Common myeloid progenitor, CD34-positive (primary cell): ENCODE measurements at regions not wholly inside any gene's neighbourhood (a gene's known extent, or its start where the extent isn't known, plus 50 kb on each side); places are given as distances from the start of the nearest gene placed in this dataset.

Source experiments
- CTCF ChIA-PET: fragments of 350-600 bp; sonication (Branson Sonifier 250); formaldehyde crosslinking; loops from one replicate; lab custom pipeline; 2021; ENCODE audit warnings: antibody characterized with exemption; lab: Charles Lee
- POLR2A ChIA-PET: fragments of 350-600 bp; sonication (Branson Sonifier 250); formaldehyde crosslinking; loops from one replicate; lab custom pipeline; 2021; ENCODE audit warnings: antibody characterized with exemption; lab: Charles Lee
- DNase-seq, 3 donors: peaks; one replicate each; pipeline versions ENCODE4 v3.0.0 to v3.0.0-alpha.2; 2013
- H3K27ac ChIP-seq, 2 experiments: 1 replicate in 1 of 2; 2 replicates in 1 of 2; pipeline ENCODE4 v1.7.0; 2013; ENCODE audit warnings: inconsistent platforms in 2 of 2, low read length in 2 of 2, mild to moderate bottlenecking in 2 of 2, low read depth in 1 of 2, moderate library complexity in 1 of 2; ENCODE audit not compliant: severe bottlenecking in 2 of 2, insufficient read depth in 1 of 2, poor library complexity in 1 of 2
- H3K27me3 ChIP-seq, 5 experiments: replicated peaks in 2 of 5; 1 replicate in 3 of 5; 2 replicates in 2 of 5; pipeline versions ENCODE4 v1.6.1 to v1.7.0; 2013; ENCODE audit warnings: low read length in 4 of 5, mild to moderate bottlenecking in 2 of 5, moderate library complexity in 2 of 5, inconsistent platforms in 1 of 5; ENCODE audit not compliant: insufficient read depth in 5 of 5, control insufficient read depth in 4 of 5
- H3K36me3 ChIP-seq, 4 experiments: 1 replicate in 2 of 4; 2 replicates in 2 of 4; pipeline versions ENCODE4 v1.6.1 to v1.7.0; 2013; ENCODE audit warnings: low read length in 3 of 4, control low read depth in 1 of 4, mild to moderate bottlenecking in 1 of 4; ENCODE audit not compliant: control insufficient read depth in 4 of 4, insufficient read depth in 4 of 4
- H3K4me1 ChIP-seq, 4 experiments: 1 replicate in 3 of 4; 2 replicates in 1 of 4; pipeline versions ENCODE4 v1.6.1 to v1.7.1; 2013; ENCODE audit warnings: low read length in 3 of 4, mild to moderate bottlenecking in 3 of 4, control low read depth in 1 of 4, inconsistent platforms in 1 of 4, moderate library complexity in 1 of 4; ENCODE audit not compliant: control insufficient read depth in 4 of 4, insufficient read depth in 4 of 4; ENCODE audit errors: control extremely low read depth in 1 of 4
- H3K4me3 ChIP-seq, 7 experiments: 1 replicate in 4 of 7; 2 replicates in 3 of 7; pipeline versions ENCODE4 v1.5.1 to v1.7.0; 2013; ENCODE audit warnings: mild to moderate bottlenecking in 7 of 7, low read length in 6 of 7, moderate library complexity in 6 of 7, inconsistent platforms in 2 of 7, low read depth in 2 of 7, control low read depth in 1 of 7; ENCODE audit not compliant: insufficient read depth in 4 of 7, control insufficient read depth in 1 of 7; ENCODE audit errors: extremely low read depth in 1 of 7
- H3K9me3 ChIP-seq, 5 experiments: 1 replicate in 4 of 5; 2 replicates in 1 of 5; pipeline versions ENCODE4 v1.6.1 to v1.7.1; 2013; ENCODE audit warnings: low read length in 4 of 5, mild to moderate bottlenecking in 2 of 5, inconsistent platforms in 1 of 5, low read depth in 1 of 5, moderate library complexity in 1 of 5; ENCODE audit not compliant: control insufficient read depth in 4 of 5, insufficient read depth in 2 of 5; ENCODE audit errors: control extremely low read depth in 1 of 5
- WGBS: methylation state at CpG from one replicate; pipeline ENCODE4 v1.1.5; 2013; ENCODE audit not compliant: insufficient coverage; 5-methylcytosine and 5-hydroxymethylcytosine counted together

DNA sequence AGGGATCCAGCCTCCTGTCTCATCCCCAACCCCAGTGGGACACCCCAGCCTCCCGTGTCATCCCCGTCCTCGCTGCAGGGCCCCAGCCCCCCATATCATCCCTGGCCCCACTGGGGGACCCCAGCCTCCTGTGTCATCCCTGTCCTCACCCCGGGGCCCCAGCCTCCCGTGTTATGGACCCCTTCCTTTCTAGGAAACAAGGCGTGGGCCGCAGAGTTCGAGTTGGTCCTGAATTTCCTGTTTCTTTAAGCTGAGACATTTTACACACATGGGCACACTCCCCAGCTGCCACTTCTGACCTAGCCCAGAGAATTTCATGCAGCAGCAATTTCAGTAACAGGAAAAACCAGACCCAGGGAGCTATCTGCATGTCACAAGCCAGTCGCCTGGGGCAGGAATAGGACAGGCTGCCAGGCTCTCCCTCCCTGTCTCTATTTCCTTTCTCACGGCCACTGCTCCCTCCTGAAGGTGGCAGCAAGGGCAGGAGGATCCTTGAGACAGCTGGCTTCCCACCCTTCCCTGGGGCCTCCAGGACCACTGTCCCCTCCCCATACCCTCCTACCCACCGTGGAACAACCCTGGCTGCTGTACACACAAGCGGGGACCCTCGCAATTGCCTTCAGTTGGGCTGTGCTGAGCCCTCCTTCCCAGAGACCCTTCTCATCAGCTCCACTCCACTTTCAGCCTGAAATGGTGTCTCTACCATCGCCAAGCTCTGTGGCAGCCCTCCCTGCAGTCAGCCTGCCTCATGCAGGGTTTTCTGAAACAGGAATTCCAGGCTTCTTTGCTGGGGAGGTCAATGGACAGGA is 141.9 kb upstream of the ID2 start:
- Histone ChIP-seq H3K9me3 (no peaks in the 10 kb centered on the region), H3K4me1 (peaks cover 27 to 100% (median 97%) of the 10 kb centered on the region in 4 experiments), H3K36me3 (no peaks in the 10 kb centered on the region), H3K27ac (no peak overlapping the region), H3K27me3 (no peaks in the 10 kb centered on the region), H3K4me3 (no peak overlapping the region)
- ChIA-PET POLR2A (interaction anchor here (0.6 to 2.0 kb wide), 5 partner anchors 43 to 272 kb away, joined by 3 to 5 read pairs (median 3); partner anchors contain the start of gene ID2), CTCF (interaction anchor here (0.5 to 3.9 kb wide), 11 partner anchors 8 to 1113 kb away, joined by 3 to 16 read pairs (median 3); no protein-coding TSS in a partner anchor)
- 48% methylated on average over 13 of the region's 14 CpGs for WGBS
- peak in 1 of 3 donors; percentile 26 for DNase-seq

DNA sequence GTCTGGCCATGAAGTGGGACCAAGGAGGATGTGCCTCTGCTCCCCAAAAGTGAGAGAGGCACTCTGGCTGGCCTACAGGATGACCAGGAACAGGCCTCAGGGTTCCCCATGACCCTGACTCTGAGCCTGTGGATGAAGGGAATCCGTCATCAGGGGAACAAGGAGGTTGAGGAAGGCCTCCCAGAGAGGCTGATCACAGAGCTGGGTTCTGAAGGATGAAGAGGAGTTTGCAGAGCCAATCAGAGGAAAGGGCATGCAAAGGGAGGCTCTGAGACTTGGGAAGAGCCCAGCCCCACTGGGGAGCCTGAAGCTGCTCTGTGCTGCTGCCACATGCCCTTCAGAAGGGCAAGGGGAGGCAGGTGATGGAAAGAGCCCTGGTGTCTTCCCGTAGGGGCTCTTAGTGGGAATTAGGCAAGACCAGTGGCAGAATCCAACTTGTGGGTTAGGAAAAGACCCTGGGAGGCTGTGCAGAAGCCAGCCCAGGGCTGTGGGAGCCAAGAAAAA is 141.3 kb upstream of the ID2 start:
- 94% methylated on average over 2 of the region's 2 CpGs for WGBS
- ChIA-PET CTCF (interaction anchor here (0.7 to 3.9 kb wide), 7 partner anchors 9 to 1113 kb away, joined by 3 to 16 read pairs (median 3); no protein-coding TSS in a partner anchor), POLR2A (interaction anchor here (0.6 to 1.0 kb wide), 2 partner anchors 142 to 272 kb away, joined by 3 to 5 read pairs; partner anchors contain the start of gene ID2)
- Histone ChIP-seq H3K27me3 (no peaks in the 10 kb centered on the region), H3K4me3 (no peak overlapping the region), H3K27ac (no peak overlapping the region), H3K9me3 (no peaks in the 10 kb centered on the region), H3K4me1 (peaks cover 23 to 99% (median 97%) of the 10 kb centered on the region in 4 experiments), H3K36me3 (no peaks in the 10 kb centered on the region)
- no peak for DNase-seq

DNA sequence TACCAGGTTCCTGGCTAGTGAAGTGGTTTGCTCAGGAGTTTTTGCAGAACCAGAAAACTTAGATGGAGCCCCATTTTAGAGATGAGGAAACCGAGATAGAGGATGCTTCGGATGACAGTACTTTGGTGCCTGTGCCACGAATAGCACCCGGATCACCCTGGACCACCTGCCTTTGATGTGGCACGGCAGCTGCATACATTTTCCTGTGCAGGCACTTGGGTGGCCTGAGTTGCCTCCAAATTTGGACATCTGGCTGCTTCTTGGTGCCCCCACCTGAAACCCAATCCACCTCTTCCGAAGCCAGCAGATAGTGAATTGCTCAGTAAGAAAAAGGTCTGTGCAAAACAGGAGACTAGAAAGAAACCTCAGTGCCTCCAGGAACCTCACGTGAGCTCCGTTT is 140.6 kb upstream of the ID2 start:
- Histone ChIP-seq H3K9me3 (no peaks in the 10 kb centered on the region), H3K36me3 (no peaks in the 10 kb centered on the region), H3K4me1 (peaks cover 21 to 99% (median 96%) of the 10 kb centered on the region in 4 experiments), H3K27ac (no peak overlapping the region), H3K27me3 (no peaks in the 10 kb centered on the region), H3K4me3 (no peak overlapping the region)
- CTCF ChIA-PET, result interaction anchor here (3.9 to 4.3 kb wide), 2 partner anchors 16 to 43 kb away, joined by 16 to 56 read pairs; no protein-coding TSS in a partner anchor
- DNase-seq, result no peak
- POLR2A ChIA-PET, result no interaction called here
- 93% methylated on average over 7 of the region's 8 CpGs for WGBS

DNA sequence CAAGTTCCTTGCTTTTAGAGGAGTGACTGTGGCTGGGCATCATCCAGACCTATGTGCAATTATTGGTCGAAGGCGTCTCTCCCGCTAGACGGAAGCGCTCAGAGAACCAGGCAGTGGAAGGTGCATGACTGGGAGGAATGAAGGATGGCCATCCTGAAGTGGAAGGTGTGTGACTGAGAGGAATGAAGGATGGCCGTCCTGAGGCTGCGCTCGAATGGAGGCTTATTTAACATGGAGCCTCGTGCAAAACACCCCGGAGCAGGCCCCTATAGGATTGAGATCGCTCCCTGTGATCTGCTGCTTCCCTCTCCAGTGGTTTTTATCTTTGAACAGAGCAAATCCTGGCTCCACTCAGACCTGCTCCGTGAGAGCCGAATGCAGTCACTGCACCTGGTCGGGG is 140.2 kb upstream of the ID2 start:
- Histone ChIP-seq H3K4me3 (no peak overlapping the region), H3K27me3 (no peaks in the 10 kb centered on the region), H3K9me3 (no peaks in the 10 kb centered on the region), H3K4me1 (peaks cover 23 to 99% (median 97%) of the 10 kb centered on the region in 4 experiments), H3K27ac (no peak overlapping the region), H3K36me3 (no peaks in the 10 kb centered on the region)
- CTCF ChIA-PET, result interaction anchor here (2.5 to 4.3 kb wide), 3 partner anchors 17 to 140 kb away, joined by 9 to 56 read pairs (median 16); partner anchors contain the start of gene ID2
- 96% methylated on average over 11 of the region's 14 CpGs for WGBS
- POLR2A ChIA-PET, result no interaction called here
- no peak for DNase-seq

DNA sequence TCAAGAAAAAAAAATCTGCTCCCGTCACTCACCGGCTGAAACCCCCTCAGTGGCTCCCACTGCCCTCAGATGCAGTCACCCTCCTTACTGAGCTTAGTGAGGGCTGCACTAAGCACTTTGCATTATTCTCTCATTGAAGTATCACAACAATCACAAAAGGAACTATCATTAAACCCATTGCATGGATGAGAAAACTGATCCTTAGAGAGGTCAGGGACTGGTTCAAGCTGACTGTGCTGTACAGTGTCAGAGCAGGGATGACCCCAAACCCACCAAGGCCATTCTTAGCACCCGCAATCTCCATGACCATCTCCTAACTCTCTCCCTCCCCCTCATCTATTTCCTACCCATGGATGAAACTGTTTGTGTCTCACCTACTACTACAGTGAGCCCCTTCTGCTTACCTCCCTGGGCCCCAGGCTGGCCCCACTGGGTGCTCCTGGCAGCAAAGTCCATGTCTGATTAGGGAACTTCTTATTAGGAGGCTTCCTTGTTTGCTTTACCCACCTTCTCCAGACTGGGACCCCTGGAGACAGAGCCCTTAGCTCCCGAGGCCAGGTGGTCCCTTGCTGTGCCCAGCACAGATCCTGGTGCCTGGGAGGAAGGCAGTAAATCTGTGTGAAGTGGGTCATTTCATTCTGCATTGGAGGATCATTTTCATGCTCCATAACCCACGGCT is 139.3 kb upstream of the ID2 start:
- H3K4me3 ChIP-seq, result peak overlapping the region in 2 of 7 experiments; percentile 11 to 23
- CTCF ChIA-PET, result interaction anchor here (1.3 to 4.3 kb wide), 7 partner anchors 9 to 260 kb away, joined by 5 to 56 read pairs (median 9); partner anchors contain the start of gene ID2
- WGBS, result 100% methylated on average over 2 of the region's 5 CpGs

DNA sequence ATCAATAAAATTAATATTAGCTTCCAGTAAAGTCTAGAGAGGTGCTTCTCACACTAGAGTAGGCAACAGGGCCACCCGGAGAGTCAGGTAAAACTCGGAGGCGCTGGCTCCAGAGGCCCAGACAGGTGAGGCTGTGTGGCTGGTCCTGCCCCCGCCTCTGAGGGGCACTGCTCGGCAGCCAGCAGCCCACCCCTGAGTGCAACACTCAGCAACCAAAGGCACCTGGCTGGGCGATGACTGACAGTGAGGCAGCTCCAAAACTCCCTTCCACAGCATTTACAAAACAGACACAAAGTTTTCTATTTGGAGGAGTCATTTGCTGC is 138.8 kb upstream of the ID2 start:
- no peak for DNase-seq
- Histone ChIP-seq H3K27me3 (no peaks in the 10 kb centered on the region), H3K4me3 (peak overlapping the region in 2 of 7 experiments; percentile 11 to 23), H3K4me1 (peaks cover 23 to 97% (median 91%) of the 10 kb centered on the region in 4 experiments), H3K36me3 (no peaks in the 10 kb centered on the region), H3K27ac (peak overlapping the region; percentile 76), H3K9me3 (no peaks in the 10 kb centered on the region)
- CTCF ChIA-PET, result interaction anchor here (1.1 to 4.3 kb wide), 12 partner anchors 10 to 260 kb away, joined by 3 to 56 read pairs (median 8); partner anchors contain the start of gene ID2
- POLR2A ChIA-PET, result interaction anchor here (1.1 to 3.3 kb wide), 8 partner anchors 9 to 142 kb away, joined by 4 to 56 read pairs (median 10); partner anchors contain the start of gene ID2
- WGBS, result 82% methylated on average over 4 of the region's 6 CpGs

More for the DNA sequence above, 139.3 kb upstream of the ID2 start:
- Histone ChIP-seq H3K9me3 (no peaks in the 10 kb centered on the region), H3K4me1 (peaks cover 23 to 99% (median 95%) of the 10 kb centered on the region in 4 experiments), H3K27me3 (no peaks in the 10 kb centered on the region), H3K36me3 (no peaks in the 10 kb centered on the region), H3K27ac (peak overlapping the region; percentile 76)
- POLR2A ChIA-PET, result interaction anchor here (1.3 to 3.3 kb wide), 7 partner anchors 8 to 142 kb away, joined by 6 to 56 read pairs (median 11); partner anchors contain the start of gene ID2
- DNase-seq, result no peak
